Cardiac muscle cell (in vitro differentiated cells and primary cell): ENCODE measurements at regions not wholly inside any gene's neighbourhood (a gene's known extent, or its start where the extent isn't known, plus 50 kb on each side); places are given as distances from the start of the nearest gene placed in this dataset.

Experiments
- DNase-seq, 2 donors: peaks; one replicate each; pipeline versions ENCODE4 v3.0.0 to v3.0.0-alpha.2; 2010 to 2017; ENCODE audit warnings: low read depth in 1 of 2, low spot score in 1 of 2
- H3K27ac ChIP-seq: fragments of 200-600 bp; sonication (generic); 2 replicates; pipeline ENCODE4 v1.5.1; 2016
- H3K27me3 ChIP-seq: fragments of 200-600 bp; sonication (generic); 2 replicates; pipeline ENCODE4 v1.6.0; 2016; ENCODE audit warnings: control low read depth
- H3K36me3 ChIP-seq: fragments of 200-600 bp; sonication (generic); 2 replicates; pipeline ENCODE4 v1.5.1; 2016; ENCODE audit warnings: control low read depth
- H3K4me1 ChIP-seq: fragments of 200-600 bp; sonication (generic); 2 replicates; pipeline ENCODE4 v1.8.1; 2017; ENCODE audit warnings: low read depth, mild to moderate bottlenecking, mixed run types
- H3K4me3 ChIP-seq: fragments of 200-600 bp; sonication (generic); 2 replicates; pipeline ENCODE4 v1.5.1; 2016; ENCODE audit warnings: mild to moderate bottlenecking
- H3K9me3 ChIP-seq: fragments of 200-600 bp; sonication (generic); 2 replicates; pipeline ENCODE4 v1.5.1; 2017; ENCODE audit warnings: low read depth, mild to moderate bottlenecking, control low read depth
- TF ChIP-seq, protein P1 (sequence below): IDR thresholded peaks from 2 replicates; pipeline ENCODE4 v1.5.1; 2012; ENCODE audit warnings: low read depth, mild to moderate bottlenecking, low read length

DNA sequence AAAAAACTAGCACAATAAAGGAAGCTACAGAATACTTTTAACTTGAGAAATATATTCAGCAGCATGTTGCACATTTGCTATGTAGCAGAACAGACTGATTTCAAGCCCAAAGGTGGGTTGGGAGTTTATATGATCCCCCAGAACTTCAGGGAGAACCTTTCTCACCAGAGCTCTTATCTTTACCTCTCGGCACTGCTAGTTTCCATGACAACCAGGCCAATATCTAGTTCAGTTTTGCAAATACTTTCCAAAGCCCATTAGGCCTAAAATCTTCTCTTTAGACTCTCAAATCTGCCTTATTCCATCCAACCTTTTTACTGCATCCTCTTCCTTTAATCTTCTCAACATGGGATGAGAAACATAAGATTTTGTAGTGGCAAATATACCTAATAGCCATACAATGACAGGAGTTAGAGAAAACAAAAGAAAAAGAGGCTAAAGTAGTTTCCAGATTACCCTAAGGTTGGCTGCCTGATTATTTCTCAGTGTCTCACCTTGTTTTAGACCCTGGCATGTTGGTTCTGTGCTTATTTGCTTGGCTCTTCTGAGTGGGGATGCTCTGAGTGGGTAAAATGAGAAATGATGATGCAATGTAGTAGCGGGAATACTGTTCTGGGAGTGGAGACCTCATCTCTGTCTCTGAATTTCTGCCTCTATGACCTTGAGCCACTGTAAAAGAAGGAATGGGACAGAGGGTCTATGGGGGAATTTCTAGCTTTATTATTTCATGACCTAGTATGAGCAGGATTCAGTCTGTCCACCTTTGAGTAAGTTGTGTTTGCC lies 427.6 kb upstream of the STXBP6 start:
- no peak overlapping the region for H3K27ac ChIP-seq
- H3K4me1 ChIP-seq = no peaks in the 10 kb centered on the region
- H3K27me3 ChIP-seq = no peaks in the 10 kb centered on the region
- no peaks in the 10 kb centered on the region for H3K9me3 ChIP-seq
- no peak for DNase-seq
- H3K36me3 ChIP-seq = no peaks in the 10 kb centered on the region
- TF ChIP-seq, protein P1, sequence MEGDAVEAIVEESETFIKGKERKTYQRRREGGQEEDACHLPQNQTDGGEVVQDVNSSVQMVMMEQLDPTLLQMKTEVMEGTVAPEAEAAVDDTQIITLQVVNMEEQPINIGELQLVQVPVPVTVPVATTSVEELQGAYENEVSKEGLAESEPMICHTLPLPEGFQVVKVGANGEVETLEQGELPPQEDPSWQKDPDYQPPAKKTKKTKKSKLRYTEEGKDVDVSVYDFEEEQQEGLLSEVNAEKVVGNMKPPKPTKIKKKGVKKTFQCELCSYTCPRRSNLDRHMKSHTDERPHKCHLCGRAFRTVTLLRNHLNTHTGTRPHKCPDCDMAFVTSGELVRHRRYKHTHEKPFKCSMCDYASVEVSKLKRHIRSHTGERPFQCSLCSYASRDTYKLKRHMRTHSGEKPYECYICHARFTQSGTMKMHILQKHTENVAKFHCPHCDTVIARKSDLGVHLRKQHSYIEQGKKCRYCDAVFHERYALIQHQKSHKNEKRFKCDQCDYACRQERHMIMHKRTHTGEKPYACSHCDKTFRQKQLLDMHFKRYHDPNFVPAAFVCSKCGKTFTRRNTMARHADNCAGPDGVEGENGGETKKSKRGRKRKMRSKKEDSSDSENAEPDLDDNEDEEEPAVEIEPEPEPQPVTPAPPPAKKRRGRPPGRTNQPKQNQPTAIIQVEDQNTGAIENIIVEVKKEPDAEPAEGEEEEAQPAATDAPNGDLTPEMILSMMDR = no peak
- H3K4me3 ChIP-seq = no peak overlapping the region

DNA sequence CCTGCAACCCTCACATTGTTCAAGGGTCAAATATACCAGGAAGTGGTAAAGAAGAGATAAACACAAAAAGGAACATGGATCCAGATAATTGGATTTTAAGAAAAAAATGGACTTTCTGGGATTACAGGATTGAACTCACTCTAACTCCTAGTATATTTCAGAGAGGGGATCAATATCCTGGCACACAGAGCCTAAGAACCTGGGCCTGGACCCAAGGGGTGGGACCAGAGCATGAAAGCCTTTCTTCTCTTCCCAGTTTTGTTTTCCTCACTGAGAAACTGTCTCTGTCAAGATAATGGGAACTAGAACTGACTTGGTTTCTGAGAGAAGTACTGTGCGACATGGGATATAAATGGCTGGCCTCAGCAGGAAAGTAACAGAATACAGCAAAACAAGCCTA lies 422.8 kb upstream of the STXBP6 start:
- no peak for DNase-seq
- TF ChIP-seq, protein P1 = no peak
- H3K4me3 ChIP-seq = no peak overlapping the region
- H3K27me3 ChIP-seq = no peaks in the 10 kb centered on the region
- H3K36me3 ChIP-seq = no peaks in the 10 kb centered on the region
- no peaks in the 10 kb centered on the region for H3K9me3 ChIP-seq
- H3K27ac ChIP-seq = no peak overlapping the region
- no peaks in the 10 kb centered on the region for H3K4me1 ChIP-seq

DNA sequence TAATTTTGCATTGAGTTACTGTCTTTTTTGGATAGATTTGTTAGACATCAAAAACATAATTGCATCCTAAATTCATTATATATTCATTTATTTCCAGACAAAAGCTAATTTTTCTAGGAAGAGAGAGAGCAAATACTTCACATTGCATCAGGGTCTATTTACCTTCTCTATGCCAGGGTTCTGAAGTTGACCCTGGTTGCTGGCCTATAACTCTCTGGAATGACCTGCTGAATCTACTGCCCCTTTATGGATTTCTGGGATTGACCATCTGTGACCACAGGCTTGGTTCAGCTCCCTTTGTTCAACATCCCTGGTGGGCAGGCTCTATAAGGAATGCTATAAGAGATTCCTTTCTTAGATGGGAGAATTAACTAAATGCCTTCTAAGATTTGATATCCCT lies 414.8 kb upstream of the STXBP6 start:
- no peaks in the 10 kb centered on the region for H3K4me1 ChIP-seq
- no peaks in the 10 kb centered on the region for H3K9me3 ChIP-seq
- TF ChIP-seq, protein P1 = no peak
- H3K36me3 ChIP-seq = no peaks in the 10 kb centered on the region
- no peak overlapping the region for H3K4me3 ChIP-seq
- H3K27ac ChIP-seq = no peak overlapping the region
- DNase-seq = no peak
- H3K27me3 ChIP-seq = no peaks in the 10 kb centered on the region

DNA sequence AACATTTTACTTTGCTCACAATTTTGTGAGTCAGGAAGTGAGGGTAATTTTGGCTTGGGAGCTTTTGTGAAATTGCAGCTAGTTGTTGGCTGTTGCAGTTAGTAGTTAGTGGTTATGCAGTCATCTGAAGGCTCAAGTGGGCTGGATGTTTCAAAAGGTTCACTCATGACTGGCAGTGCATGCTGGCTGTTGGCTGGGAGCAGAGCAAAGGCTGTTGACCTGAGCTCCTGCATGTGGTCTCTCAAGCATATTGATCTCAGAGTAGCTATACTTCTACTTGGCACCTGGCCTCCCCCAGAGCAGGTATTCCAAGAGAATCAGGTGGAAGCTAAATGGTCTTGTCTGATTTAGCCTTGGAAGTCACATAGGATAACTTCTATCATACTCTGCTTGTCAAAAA lies 414.1 kb upstream of the STXBP6 start:
- Histone ChIP-seq H3K27me3 (no peaks in the 10 kb centered on the region), H3K4me1 (no peaks in the 10 kb centered on the region), H3K36me3 (no peaks in the 10 kb centered on the region), H3K4me3 (no peak overlapping the region), H3K27ac (no peak overlapping the region), H3K9me3 (no peaks in the 10 kb centered on the region)
- TF ChIP-seq, protein P1 = no peak
- no peak for DNase-seq

DNA sequence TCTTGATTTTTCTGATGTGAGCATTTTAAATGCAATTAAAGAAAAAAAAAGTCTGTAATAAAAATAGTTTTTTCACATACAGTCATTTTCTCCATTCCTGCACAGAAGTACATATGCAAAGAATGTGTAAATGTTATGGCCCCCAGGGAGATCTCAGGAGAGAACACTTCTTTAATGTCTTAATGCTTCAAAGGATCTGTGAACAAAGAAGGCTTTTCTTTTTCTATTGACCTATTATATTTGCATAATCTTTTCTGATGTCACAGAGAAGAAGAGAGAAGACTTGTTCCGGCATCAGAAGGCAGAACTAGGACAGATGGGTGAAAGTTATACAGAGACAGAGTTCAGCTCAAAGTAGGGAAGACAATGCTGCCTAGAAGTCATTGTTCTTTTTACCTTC lies 413.5 kb upstream of the STXBP6 start:
- Histone ChIP-seq H3K9me3 (no peaks in the 10 kb centered on the region), H3K27me3 (no peaks in the 10 kb centered on the region), H3K27ac (no peak overlapping the region), H3K4me1 (no peaks in the 10 kb centered on the region), H3K36me3 (no peaks in the 10 kb centered on the region), H3K4me3 (no peak overlapping the region)
- TF ChIP-seq, protein P1 = no peak
- DNase-seq = no peak
